Neural cell (in vitro differentiated cells): ENCODE measurements at regions not wholly inside any gene's neighbourhood (a gene's known extent, or its start where the extent isn't known, plus 50 kb on each side); places are given as distances from the start of the nearest gene placed in this dataset.

Experiments
- H2AFZ ChIP-seq: fragments of 200-600, 300-800 bp; sonication (generic), shearing (Covaris generic); 2 replicates; pipeline ENCODE4 v1.6.0; 2014; ENCODE audit warnings: low read depth, mild to moderate bottlenecking, antibody characterized with exemption, low read length, moderate library complexity
- H3F3A ChIP-seq: fragments of 200-600 bp; shearing (Covaris generic); 2 replicates; pipeline ENCODE4 v1.6.1; 2016; ENCODE audit warnings: mild to moderate bottlenecking, moderate library complexity, mixed read lengths, antibody characterized with exemption, low read length; ENCODE audit not compliant: insufficient read depth, poor library complexity, severe bottlenecking
- H3K27ac ChIP-seq: fragments of 200-600, 300-800 bp; sonication (generic), shearing (Covaris generic); 2 replicates; pipeline ENCODE4 v1.5.1; 2014; ENCODE audit warnings: mild to moderate bottlenecking, low read length, moderate library complexity
- H3K27me3 ChIP-seq: fragments of 300-800, 200-600 bp; sonication (generic), shearing (Covaris generic); 2 replicates; pipeline ENCODE4 v1.6.0; 2014; ENCODE audit warnings: mild to moderate bottlenecking, low read depth, low read length, moderate library complexity; ENCODE audit not compliant: insufficient read depth
- H3K36me3 ChIP-seq: fragments of 300-800, 200-600 bp; sonication (generic), shearing (Covaris generic); 2 replicates; pipeline ENCODE4 v1.5.1; 2014; ENCODE audit warnings: mild to moderate bottlenecking, antibody characterized with exemption, low read length, moderate library complexity; ENCODE audit not compliant: insufficient read depth
- H3K4me2 ChIP-seq: fragments of 300-800, 200-600 bp; sonication (generic), shearing (Covaris generic); 2 replicates; pipeline ENCODE4 v1.6.0; 2014; ENCODE audit warnings: mild to moderate bottlenecking, low read length
- H3K4me3 ChIP-seq: fragments of 300-800, 200-600 bp; sonication (generic), shearing (Covaris generic); 2 replicates; pipeline ENCODE4 v1.5.1; 2014; ENCODE audit warnings: mild to moderate bottlenecking, low read length, moderate library complexity
- H3K79me2 ChIP-seq: fragments of 200-600 bp; shearing (Covaris generic); replicated peaks from 2 replicates; pipeline ENCODE4 v1.6.0; 2014; ENCODE audit warnings: mild to moderate bottlenecking, low read length, moderate library complexity; ENCODE audit not compliant: insufficient read depth
- H3K9ac ChIP-seq: fragments of 300-800, 200-600 bp; sonication (generic), shearing (Covaris generic); 2 replicates; pipeline ENCODE4 v1.6.1; 2016; ENCODE audit warnings: mild to moderate bottlenecking, low read length, mixed read lengths
- H3K9me2 ChIP-seq: fragments of 200-600 bp; shearing (Covaris generic); 2 replicates; pipeline ENCODE4 v1.6.1; 2016; ENCODE audit warnings: mild to moderate bottlenecking, low read length, mixed read lengths; ENCODE audit not compliant: insufficient read depth
- H3K9me3 ChIP-seq: fragments of 200-600, 300-800 bp; sonication (generic), shearing (Covaris generic); 2 replicates; pipeline ENCODE4 v1.6.1; 2016; ENCODE audit warnings: mild to moderate bottlenecking, mixed run types, low read length, moderate library complexity, mixed read lengths
- H4K20me1 ChIP-seq: fragments of 200-600 bp; shearing (Covaris generic); 2 replicates; pipeline ENCODE4 v1.6.1; 2016; ENCODE audit warnings: mild to moderate bottlenecking, mixed run types; ENCODE audit not compliant: insufficient read depth
- CTCF ChIP-seq: fragments of 450-650 bp; IDR thresholded peaks from 2 replicates; pipeline ENCODE4 v1.5.1; 2014; ENCODE audit warnings: antibody characterized with exemption, mild to moderate bottlenecking, moderate library complexity; ENCODE audit not compliant: poor library complexity, severe bottlenecking
- EP300 ChIP-seq: fragments of 450-650 bp; conservative IDR thresholded peaks from 2 replicates; pipeline ENCODE4 v1.6.1; 2014; ENCODE audit warnings: antibody characterized with exemption, mild to moderate bottlenecking, moderate library complexity; ENCODE audit not compliant: poor library complexity, severe bottlenecking
- EZH2 ChIP-seq: fragments of 200-600, 300-800 bp; shearing (Covaris generic), sonication (generic); IDR thresholded peaks from 2 replicates; pipeline ENCODE4 v1.6.1; 2014; ENCODE audit warnings: antibody characterized with exemption, low read length, borderline replicate concordance, mild to moderate bottlenecking; ENCODE audit not compliant: insufficient read depth, poor library complexity, severe bottlenecking
- MXI1 ChIP-seq: fragments of 450-650 bp; conservative IDR thresholded peaks from 2 replicates; pipeline ENCODE4 v1.6.1; 2014; ENCODE audit warnings: antibody characterized with exemption, mild to moderate bottlenecking; ENCODE audit not compliant: poor library complexity, severe bottlenecking
- POLR2AphosphoS5 ChIP-seq: IDR thresholded peaks from 2 replicates; pipeline ENCODE4 v1.6.1; 2012
- RAD21 ChIP-seq: fragments of 450-650 bp; conservative IDR thresholded peaks from 2 replicates; pipeline ENCODE4 v1.6.1; 2014; ENCODE audit warnings: antibody characterized with exemption, mild to moderate bottlenecking, moderate library complexity
- REST ChIP-seq: IDR thresholded peaks from 2 replicates; pipeline ENCODE4 v1.6.1; 2012; ENCODE audit warnings: borderline replicate concordance
- SMC3 ChIP-seq: fragments of 450-650 bp; conservative IDR thresholded peaks from 2 replicates; pipeline ENCODE4 v1.6.1; 2014; ENCODE audit warnings: antibody characterized with exemption, mild to moderate bottlenecking, moderate library complexity; ENCODE audit not compliant: poor library complexity
- TAF1 ChIP-seq: IDR thresholded peaks from 2 replicates; pipeline ENCODE4 v1.6.1; 2012; ENCODE audit warnings: low read depth

- Histone ChIP-seq H2AFZ (no peak overlapping the region), H3K27ac (no peak overlapping the region), H3K27me3 (no peaks in the 10 kb centered on the region), H3K36me3 (no peaks in the 10 kb centered on the region), H4K20me1 (no peaks in the 10 kb centered on the region), H3K4me3 (no peak overlapping the region), H3K9me2 (no peaks in the 10 kb centered on the region), H3K9me3 (no peaks in the 10 kb centered on the region), H3F3A (no peaks in the 10 kb centered on the region), H3K9ac (no peak overlapping the region), H3K79me2 (no peaks in the 10 kb centered on the region), H3K4me2 (no peak overlapping the region)
- TF ChIP-seq TAF1 (no peak), POLR2AphosphoS5 (no peak), CTCF (no peak), EZH2 (no peak), SMC3 (no peak), REST (no peak), MXI1 (no peak), EP300 (no peak), RAD21 (no peak)
Observed at GRCh38 chr2:128626760-128627511, 308.3 kb upstream of the HS6ST1 start.

GRCh38 chr2:128628206-128628605 lies 309.5 kb upstream of the HS6ST1 start:
- Histone ChIP-seq H4K20me1 (no peaks in the 10 kb centered on the region), H3K27ac (no peak overlapping the region), H3K27me3 (no peaks in the 10 kb centered on the region), H3K4me2 (no peak overlapping the region), H3K9me3 (no peaks in the 10 kb centered on the region), H3K79me2 (no peaks in the 10 kb centered on the region), H3K9ac (no peak overlapping the region), H3K36me3 (no peaks in the 10 kb centered on the region), H2AFZ (no peak overlapping the region), H3K4me3 (no peak overlapping the region), H3F3A (no peaks in the 10 kb centered on the region), H3K9me2 (no peaks in the 10 kb centered on the region)
- TF ChIP-seq MXI1 (no peak), TAF1 (no peak), RAD21 (no peak), SMC3 (no peak), REST (no peak), EZH2 (no peak)
